ENCODE measurements at regions not wholly inside any gene's neighbourhood (a gene's known extent, or its start where the extent isn't known, plus 50 kb on each side); places are given as distances from the start of the nearest gene placed in this dataset.

GRCh38 chr6:104214901-104215300 is 644.8 kb downstream of the HACE1 start:
- DNase-seq (ENCODE audit: low spot score in 2 of 2): no peak
- no peak overlapping the region for H3K27ac ChIP-seq

GRCh38 chr6:104212977-104213668 is 646.6 kb downstream of the HACE1 start:
- Histone ChIP-seq H3K4me3 (no peak overlapping the region), H3K27ac (no peak overlapping the region), H3K9me3 (no peaks in the 10 kb centered on the region), H3K27me3 (no peaks in the 10 kb centered on the region), H3K4me1 (no peaks in the 10 kb centered on the region), H3K36me3 (no peaks in the 10 kb centered on the region)
- 70% methylated on average over 1 of the region's 1 CpG for WGBS
- DNase-seq (ENCODE audit: low spot score in 2 of 2): no peak
- TF ChIP-seq POLR2AphosphoS5 (IDR thresholded peaks at IDR 0.05) (no peak), EP300 (IDR thresholded peaks at IDR 0.05) (no peak), POLR2A (IDR thresholded peaks at IDR 0.05) (no peak), CTCF (IDR thresholded peaks at IDR 0.05) (no peak)

More at GRCh38 chr6:104214901-104215300, 644.8 kb downstream of the HACE1 start:
- Histone ChIP-seq H3K4me3 (no peak overlapping the region), H3K27me3 (no peaks in the 10 kb centered on the region), H3K9me3 (no peaks in the 10 kb centered on the region), H3K36me3 (no peaks in the 10 kb centered on the region), H3K4me1 (no peaks in the 10 kb centered on the region)
- 57% methylated on average over 3 of the region's 3 CpGs for WGBS
- TF ChIP-seq POLR2A (IDR thresholded peaks at IDR 0.05): no peak
- TF ChIP-seq EP300 (IDR thresholded peaks at IDR 0.05): no peak
- no peak for TF ChIP-seq POLR2AphosphoS5 (IDR thresholded peaks at IDR 0.05)
- TF ChIP-seq CTCF (IDR thresholded peaks at IDR 0.05): no peak

GRCh38 chr6:104207635-104208034 is 652.1 kb downstream of the HACE1 start:
- Histone ChIP-seq H3K27me3 (no peaks in the 10 kb centered on the region), H3K4me1 (no peaks in the 10 kb centered on the region), H3K36me3 (no peaks in the 10 kb centered on the region), H3K4me3 (no peak overlapping the region), H3K9me3 (no peaks in the 10 kb centered on the region), H3K27ac (no peak overlapping the region)
- DNase-seq (ENCODE audit: low spot score in 2 of 2): no peak
- TF ChIP-seq EP300 (IDR thresholded peaks at IDR 0.05) (no peak), POLR2AphosphoS5 (IDR thresholded peaks at IDR 0.05) (no peak), CTCF (IDR thresholded peaks at IDR 0.05) (no peak), POLR2A (IDR thresholded peaks at IDR 0.05) (no peak)

GRCh38 chr6:104201557-104201956 is 658.2 kb downstream of the HACE1 start:
- 94% methylated on average over 2 of the region's 2 CpGs for WGBS
- no peaks in the 10 kb centered on the region for H3K9me3 ChIP-seq
- no peaks in the 10 kb centered on the region for H3K27me3 ChIP-seq
- no peak for TF ChIP-seq POLR2AphosphoS5 (IDR thresholded peaks at IDR 0.05)
- TF ChIP-seq EP300 (IDR thresholded peaks at IDR 0.05): no peak
- TF ChIP-seq CTCF (IDR thresholded peaks at IDR 0.05): no peak
- no peak for TF ChIP-seq POLR2A (IDR thresholded peaks at IDR 0.05)
- no peaks in the 10 kb centered on the region for H3K4me1 ChIP-seq
- DNase-seq (ENCODE audit: low spot score in 2 of 2): no peak
- H3K4me3 ChIP-seq: no peak overlapping the region
- no peaks in the 10 kb centered on the region for H3K36me3 ChIP-seq
- H3K27ac ChIP-seq: no peak overlapping the region

- no peak overlapping the region for H3K27ac ChIP-seq
- H3K4me1 ChIP-seq: no peaks in the 10 kb centered on the region
- no peaks in the 10 kb centered on the region for H3K27me3 ChIP-seq
- no peak for TF ChIP-seq POLR2A (IDR thresholded peaks at IDR 0.05)
- no peak for TF ChIP-seq CTCF (IDR thresholded peaks at IDR 0.05)
- no peak for TF ChIP-seq EP300 (IDR thresholded peaks at IDR 0.05)
- no peak for TF ChIP-seq POLR2AphosphoS5 (IDR thresholded peaks at IDR 0.05)
- no peak overlapping the region for H3K4me3 ChIP-seq
- H3K36me3 ChIP-seq: no peaks in the 10 kb centered on the region
- no peak for DNase-seq (ENCODE audit: low spot score in 2 of 2)
- H3K9me3 ChIP-seq: no peaks in the 10 kb centered on the region
Observed at GRCh38 chr6:104187616-104188015, 672.1 kb downstream of the HACE1 start.
